VCaP (cell line): ENCODE measurements at regions not wholly inside any gene's neighbourhood (a gene's known extent, or its start where the extent isn't known, plus 50 kb on each side); places are given as distances from the start of the nearest gene placed in this dataset.
"Not testable (repeated sequence)": the region's sequence is repeated elsewhere in the genome, so short reads cannot be mapped to it uniquely, and the experiment has no call there.

ENCODE experiments used
- H3K27ac ChIP-seq: fragments of 450-650 bp; 2 replicates; pipeline ENCODE4 v1.5.1; 2017
- TF ChIP-seq, protein P1 (sequence below): fragments of 450-650 bp; conservative IDR thresholded peaks from 2 replicates; pipeline ENCODE4 v1.5.1; 2017; ENCODE audit warnings: mild to moderate bottlenecking, moderate library complexity

DNA sequence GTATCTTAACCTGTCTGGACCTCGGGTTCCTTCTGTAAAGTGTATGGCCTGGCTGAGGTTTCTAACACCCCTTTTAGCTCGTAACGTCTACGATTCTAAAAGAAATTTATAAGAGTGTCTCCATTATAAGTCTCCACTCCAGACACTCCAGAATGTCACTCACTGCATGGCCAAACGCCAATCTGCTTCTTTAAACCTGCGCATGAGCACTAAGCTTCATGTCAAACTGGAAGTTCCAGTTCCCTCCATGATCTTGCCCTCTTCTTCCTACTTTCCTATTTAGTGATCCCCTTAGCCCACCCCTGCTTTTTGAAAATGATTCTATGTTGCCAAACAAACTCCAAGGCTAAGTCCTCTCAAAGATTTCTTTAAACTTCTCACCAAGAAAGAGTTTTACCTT, 241.4 kb upstream of the NPVF start:
- TF ChIP-seq, protein P1, sequence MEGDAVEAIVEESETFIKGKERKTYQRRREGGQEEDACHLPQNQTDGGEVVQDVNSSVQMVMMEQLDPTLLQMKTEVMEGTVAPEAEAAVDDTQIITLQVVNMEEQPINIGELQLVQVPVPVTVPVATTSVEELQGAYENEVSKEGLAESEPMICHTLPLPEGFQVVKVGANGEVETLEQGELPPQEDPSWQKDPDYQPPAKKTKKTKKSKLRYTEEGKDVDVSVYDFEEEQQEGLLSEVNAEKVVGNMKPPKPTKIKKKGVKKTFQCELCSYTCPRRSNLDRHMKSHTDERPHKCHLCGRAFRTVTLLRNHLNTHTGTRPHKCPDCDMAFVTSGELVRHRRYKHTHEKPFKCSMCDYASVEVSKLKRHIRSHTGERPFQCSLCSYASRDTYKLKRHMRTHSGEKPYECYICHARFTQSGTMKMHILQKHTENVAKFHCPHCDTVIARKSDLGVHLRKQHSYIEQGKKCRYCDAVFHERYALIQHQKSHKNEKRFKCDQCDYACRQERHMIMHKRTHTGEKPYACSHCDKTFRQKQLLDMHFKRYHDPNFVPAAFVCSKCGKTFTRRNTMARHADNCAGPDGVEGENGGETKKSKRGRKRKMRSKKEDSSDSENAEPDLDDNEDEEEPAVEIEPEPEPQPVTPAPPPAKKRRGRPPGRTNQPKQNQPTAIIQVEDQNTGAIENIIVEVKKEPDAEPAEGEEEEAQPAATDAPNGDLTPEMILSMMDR, result no peak
- no peak overlapping the region for H3K27ac ChIP-seq

DNA sequence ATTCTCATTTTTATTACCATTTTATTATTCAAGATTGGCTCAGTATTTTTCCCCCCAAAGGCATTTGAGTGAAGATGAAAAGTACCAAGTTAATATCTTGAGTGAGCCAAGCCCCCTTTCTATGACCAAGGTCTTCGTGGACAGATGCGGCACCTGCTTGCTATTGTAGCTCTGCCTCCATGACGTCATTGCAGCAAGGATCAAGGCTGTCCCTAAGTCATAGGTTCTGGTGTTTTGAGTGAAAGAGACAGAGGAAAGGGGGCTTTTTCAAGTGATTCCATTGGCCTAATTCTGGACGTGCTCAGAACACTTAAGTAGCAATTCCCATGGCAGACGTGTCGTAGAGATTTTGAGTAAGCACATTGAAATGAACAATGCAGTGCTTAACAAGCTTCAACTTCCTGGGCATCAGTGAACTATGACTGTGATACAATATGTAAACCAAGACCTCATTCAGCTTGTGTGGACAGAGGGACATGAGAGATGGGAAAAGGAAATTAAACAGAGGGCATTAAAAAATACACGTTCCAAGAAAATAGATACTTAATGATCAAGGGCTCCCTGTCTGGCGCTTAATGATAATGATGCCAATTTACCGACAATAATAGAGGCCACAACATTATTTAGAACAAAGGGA, 248.7 kb upstream of the NPVF start:
- H3K27ac ChIP-seq, result no peak overlapping the region
- TF ChIP-seq, protein P1, result no peak

DNA sequence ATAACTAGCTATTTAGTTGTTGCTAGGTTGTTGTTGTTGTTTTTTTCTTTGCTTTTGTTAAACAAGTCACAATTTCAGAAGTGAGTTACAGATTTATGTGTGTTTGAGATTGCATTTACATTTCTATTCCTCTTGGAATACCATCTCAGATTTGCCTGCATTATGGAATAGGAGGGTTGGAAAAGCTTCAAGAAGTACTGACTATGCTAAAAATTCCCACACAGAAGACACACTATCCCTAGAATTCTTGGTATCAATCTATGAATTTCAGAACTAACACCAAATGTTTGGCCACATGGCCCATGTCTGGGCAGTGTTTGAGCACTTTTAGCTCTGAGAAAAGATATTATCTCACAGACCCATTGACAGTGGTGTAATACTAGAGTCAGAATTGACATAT, 249.9 kb upstream of the NPVF start:
- not testable (repeated sequence) for H3K27ac ChIP-seq

DNA sequence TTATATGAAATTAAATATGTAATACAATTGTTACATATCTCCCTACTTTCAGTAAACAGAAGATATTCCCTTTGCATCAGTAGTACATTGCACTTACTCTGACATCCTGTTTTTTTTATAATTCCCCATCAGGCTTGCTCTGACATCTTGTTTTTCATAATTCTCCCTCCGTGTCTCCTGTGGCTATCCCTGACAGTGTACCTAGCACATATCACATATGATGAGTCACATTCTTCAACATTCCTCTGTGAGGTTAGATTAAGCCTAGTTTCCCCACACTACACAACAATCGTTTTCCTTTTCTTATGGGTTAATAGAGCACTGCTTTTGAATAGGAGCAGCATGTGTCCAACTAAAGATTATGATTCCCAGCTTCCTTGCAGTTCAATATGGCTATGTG, 250.6 kb upstream of the NPVF start:
- TF ChIP-seq, protein P1, result no peak

DNA sequence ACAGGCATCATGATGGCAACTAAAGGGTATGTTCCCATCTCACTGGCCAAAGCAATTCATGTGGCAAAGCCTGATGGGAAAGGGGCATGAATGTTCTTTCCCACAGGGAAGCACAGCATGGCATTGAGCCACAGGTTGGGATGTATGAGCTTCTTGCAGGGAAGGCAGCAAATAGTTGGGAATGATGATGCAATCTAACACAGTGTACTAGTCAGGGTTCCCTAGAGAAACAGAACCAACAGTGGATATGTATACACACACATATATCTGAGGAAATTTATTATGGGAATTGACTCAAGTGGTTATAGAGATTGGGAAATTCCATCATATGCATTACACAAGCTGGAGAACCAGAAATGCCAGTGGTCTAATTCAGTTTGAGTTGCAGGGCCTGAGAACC, 253.6 kb upstream of the NPVF start:
- peak overlapping the region; percentile 83; the same call in 1 of the 2 replicates for H3K27ac ChIP-seq
- TF ChIP-seq, protein P1, result no peak

More for the DNA sequence above, 250.6 kb upstream of the NPVF start:
- H3K27ac ChIP-seq, result no peak overlapping the region

DNA sequence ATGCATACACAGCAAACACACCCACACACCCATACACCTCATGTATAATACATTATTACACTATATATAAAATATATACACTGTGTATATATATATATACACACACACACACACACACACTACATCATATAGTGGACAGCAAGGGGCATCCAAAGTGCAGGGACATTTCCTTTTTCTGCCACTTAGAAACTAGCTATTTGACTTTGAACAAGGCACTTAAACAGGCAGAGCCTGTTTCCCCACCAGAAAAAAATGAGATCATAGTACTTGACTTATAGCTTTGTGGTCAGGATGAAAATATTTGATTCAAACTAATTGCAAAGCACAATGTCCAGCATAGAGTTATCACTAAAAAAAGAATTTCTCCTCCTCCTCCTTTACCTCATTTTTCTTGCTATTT, 254.3 kb upstream of the NPVF start:
- peak overlapping the region; percentile 83; the same call in 1 of the 2 replicates for H3K27ac ChIP-seq
- TF ChIP-seq, protein P1, result no peak

DNA sequence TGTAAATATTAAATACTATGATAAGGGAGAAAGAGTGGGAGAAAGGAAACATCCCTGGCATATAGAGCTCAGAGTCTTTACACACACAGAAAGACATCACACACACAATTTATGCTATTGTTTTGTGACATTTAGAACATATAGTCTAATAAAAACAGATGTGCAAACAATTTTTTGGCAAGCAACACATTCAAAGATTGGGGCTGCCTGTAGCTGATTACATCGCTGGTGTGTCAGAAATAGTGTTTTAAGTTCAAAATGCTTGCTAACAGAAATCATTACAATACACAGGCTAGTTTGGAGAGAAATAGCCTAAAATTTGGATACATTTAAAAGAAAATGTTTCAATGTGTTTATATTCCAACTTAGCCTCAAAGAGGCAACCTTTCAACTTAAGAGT, 256.7 kb upstream of the NPVF start:
- TF ChIP-seq, protein P1, result no peak

DNA sequence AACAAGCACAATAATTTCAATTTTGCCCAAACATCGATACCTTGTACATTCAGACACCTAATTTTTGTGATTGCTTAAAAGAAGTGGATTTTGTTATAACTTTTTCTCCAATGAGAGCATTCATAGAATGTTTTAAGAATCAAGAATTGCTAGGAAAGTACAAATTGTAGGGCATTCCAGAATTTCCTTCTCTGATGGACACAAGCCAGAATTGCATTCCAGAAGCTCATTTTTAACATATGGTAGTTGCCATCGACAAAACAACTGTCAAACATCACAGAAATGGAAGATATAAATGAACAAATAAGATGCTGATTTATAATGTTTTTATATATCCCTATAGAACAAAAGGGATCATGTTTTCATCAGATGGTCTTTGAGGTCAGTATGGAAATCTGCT, 258.4 kb upstream of the NPVF start:
- H3K27ac ChIP-seq, result peak overlapping the region; percentile 83; the same call in 1 of the 2 replicates
- TF ChIP-seq, protein P1, result no peak

More for the DNA sequence above, 256.7 kb upstream of the NPVF start:
- H3K27ac ChIP-seq, result peak overlapping the region; percentile 83
